GM23248 (cell line): ENCODE measurements at regions not wholly inside any gene's neighbourhood (a gene's known extent, or its start where the extent isn't known, plus 50 kb on each side); places are given as distances from the start of the nearest gene placed in this dataset.

Source experiments
- DNase-seq: peaks from one replicate; pipeline ENCODE4 v3.0.0-alpha.2; 2015
- H2AFZ ChIP-seq: fragments of 200-600 bp; sonication (generic); 2 replicates; pipeline ENCODE4 v1.6.1; 2016; ENCODE audit warnings: antibody characterized with exemption
- H3F3A ChIP-seq: fragments of 200-600 bp; sonication (generic); 2 replicates; pipeline ENCODE4 v1.6.1; 2016; ENCODE audit warnings: mild to moderate bottlenecking, antibody characterized with exemption, mixed run types; ENCODE audit not compliant: insufficient read depth
- H3K27ac ChIP-seq: fragments of 200-600 bp; sonication (generic); 2 replicates; pipeline ENCODE4 v1.5.1; 2016; ENCODE audit warnings: mild to moderate bottlenecking
- H3K27me3 ChIP-seq: fragments of 200-600 bp; sonication (generic); replicated peaks from 2 replicates; pipeline ENCODE4 v1.6.1; 2016; ENCODE audit warnings: mild to moderate bottlenecking; ENCODE audit not compliant: insufficient read depth
- H3K36me3 ChIP-seq: fragments of 200-600 bp; sonication (generic); 2 replicates; pipeline ENCODE4 v1.6.1; 2016; ENCODE audit warnings: low read depth, mild to moderate bottlenecking
- H3K4me1 ChIP-seq: fragments of 200-600 bp; sonication (generic); 2 replicates; pipeline ENCODE4 v1.6.1; 2016; ENCODE audit warnings: mild to moderate bottlenecking; ENCODE audit not compliant: insufficient read depth
- H3K4me2 ChIP-seq: fragments of 200-600 bp; sonication (generic); one replicate; pipeline ENCODE4 v1.6.1; 2016; ENCODE audit warnings: mild to moderate bottlenecking; ENCODE audit not compliant: unreplicated experiment
- H3K4me3 ChIP-seq: fragments of 200-600 bp; sonication (generic); 2 replicates; pipeline ENCODE4 v1.5.1; 2016; ENCODE audit warnings: mild to moderate bottlenecking
- H3K79me2 ChIP-seq: fragments of 200-600 bp; sonication (generic); 2 replicates; pipeline ENCODE4 v1.6.1; 2016; ENCODE audit warnings: mild to moderate bottlenecking; ENCODE audit not compliant: insufficient read depth
- H3K9ac ChIP-seq: fragments of 200-600 bp; sonication (generic); 2 replicates; pipeline ENCODE4 v1.6.1; 2016; ENCODE audit warnings: mild to moderate bottlenecking
- H3K9me2 ChIP-seq: fragments of 200-600 bp; sonication (generic); 2 replicates; pipeline ENCODE4 v1.6.1; 2016; ENCODE audit warnings: mixed run types, mild to moderate bottlenecking, moderate library complexity; ENCODE audit not compliant: insufficient read depth
- H3K9me3 ChIP-seq: fragments of 200-600 bp; sonication (generic); one replicate; pipeline ENCODE4 v1.6.1; 2017; ENCODE audit warnings: low read depth
- H4K20me1 ChIP-seq: fragments of 200-600 bp; sonication (generic); 2 replicates; pipeline ENCODE4 v1.6.0; 2016; ENCODE audit not compliant: insufficient read depth
- EZH2 ChIP-seq: fragments of 200-600 bp; sonication (generic); IDR thresholded peaks from 2 replicates; pipeline ENCODE4 v1.6.1; 2018; ENCODE audit warnings: antibody characterized with exemption, mild to moderate bottlenecking; ENCODE audit not compliant: insufficient read depth, poor library complexity, severe bottlenecking
- EZH2phosphoT487 ChIP-seq: fragments of 200-600 bp; sonication (generic); IDR thresholded peaks from 2 replicates; pipeline ENCODE4 v1.6.1; 2018; ENCODE audit warnings: antibody characterized with exemption, moderate library complexity, mild to moderate bottlenecking, low read depth; ENCODE audit not compliant: insufficient read depth
- WGBS, 2 experiments: methylation state at CpG; one replicate each; pipeline ENCODE4 v1.1.6; 2015 to 2017; ENCODE audit warnings: low lambda C conversion rate in 2 of 2, low coverage in 1 of 2; ENCODE audit errors: missing lambda C conversion rate in 2 of 2; 5-methylcytosine and 5-hydroxymethylcytosine counted together
- in situ Hi-C: fragments of 300-500 bp; cut with MboI; formaldehyde crosslinking; loops from 2 replicates; pipeline ENCODE4 v1.15.0; 2020

DNA sequence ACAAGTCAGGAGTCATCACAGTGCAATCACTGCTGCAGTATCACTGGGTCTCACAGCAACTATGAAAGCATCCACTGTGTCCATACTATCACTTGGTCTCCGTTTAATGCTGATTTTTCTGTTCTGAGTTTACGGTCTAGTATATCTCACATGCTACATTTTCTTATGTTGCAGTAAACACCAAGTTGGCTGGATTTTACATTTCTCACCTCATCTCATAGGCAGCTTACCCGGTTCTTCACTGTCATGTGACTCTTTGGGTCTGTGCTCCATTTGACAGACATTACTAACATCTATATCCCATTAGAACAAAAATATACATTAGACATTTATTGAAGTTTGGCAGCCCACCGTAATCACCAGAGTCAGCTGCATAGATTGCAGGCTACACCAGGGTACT is 115.7 kb upstream of the PRMT8 start:
- Histone ChIP-seq H2AFZ (no peak overlapping the region), H3K9me3 (no peaks in the 10 kb centered on the region), H4K20me1 (no peaks in the 10 kb centered on the region), H3K9me2 (no peaks in the 10 kb centered on the region), H3K27me3 (peaks cover 33% of the 10 kb centered on the region), H3K4me2 (no peak overlapping the region), H3K4me1 (no peaks in the 10 kb centered on the region), H3K36me3 (no peaks in the 10 kb centered on the region), H3K27ac (no peak overlapping the region), H3K79me2 (no peaks in the 10 kb centered on the region), H3F3A (no peaks in the 10 kb centered on the region), H3K4me3 (no peak overlapping the region), H3K9ac (no peak overlapping the region)
- WGBS, 2 experiments = 47 to 49% methylated on average over 4 of the region's 4 CpGs
- no peak for DNase-seq
- in situ Hi-C loops = no loop called here
- TF ChIP-seq EZH2phosphoT487 = no peak
- TF ChIP-seq EZH2 = no peak

DNA sequence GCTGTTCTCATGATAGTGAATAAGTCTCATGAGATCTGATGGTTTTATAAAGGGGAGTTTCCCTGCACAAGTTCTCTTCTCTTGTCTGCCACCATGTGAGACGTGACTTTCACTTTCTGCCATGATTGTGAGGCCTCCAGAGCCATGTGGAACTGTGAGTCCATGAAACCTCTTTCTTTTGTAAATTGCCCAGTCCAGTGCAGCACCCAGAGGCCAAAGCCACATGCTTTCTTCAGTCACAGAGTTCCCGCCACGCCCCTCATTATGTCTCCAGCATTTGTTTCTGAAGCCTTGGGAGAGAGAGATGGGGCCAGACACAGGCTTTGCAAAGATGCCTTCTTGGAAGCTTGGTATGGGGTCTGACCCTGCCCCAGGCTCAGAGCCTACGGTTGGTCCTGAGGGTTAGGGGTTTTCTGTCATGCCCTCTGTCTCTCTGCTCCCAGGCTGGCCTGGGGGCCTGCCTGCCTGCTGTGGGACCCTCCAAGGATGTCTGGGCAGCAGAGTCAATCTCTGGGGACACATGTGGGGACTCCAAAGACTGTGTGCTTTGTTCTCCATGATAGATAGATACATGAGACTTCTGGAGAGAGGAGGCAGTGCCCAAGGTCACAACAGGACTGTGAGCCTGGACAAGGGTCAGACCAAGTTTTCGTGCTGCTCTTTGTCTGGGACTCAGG is 114.1 kb upstream of the PRMT8 start:
- no peak overlapping the region for H3K9ac ChIP-seq
- H3K27me3 ChIP-seq = peaks cover 27% of the 10 kb centered on the region
- in situ Hi-C loops = no loop called here
- no peak for DNase-seq
- H3K4me3 ChIP-seq = no peak overlapping the region
- H3K4me1 ChIP-seq = no peaks in the 10 kb centered on the region
- no peak for TF ChIP-seq EZH2phosphoT487
- TF ChIP-seq EZH2 = no peak
- H2AFZ ChIP-seq = no peak overlapping the region
- WGBS, 2 experiments = 44 to 52% methylated on average over 5 of the region's 5 CpGs
- H3K27ac ChIP-seq = no peak overlapping the region
- H3K36me3 ChIP-seq = no peaks in the 10 kb centered on the region
- H3K4me2 ChIP-seq = no peak overlapping the region
- H3K9me3 ChIP-seq = no peaks in the 10 kb centered on the region
- H3F3A ChIP-seq = no peaks in the 10 kb centered on the region
- no peaks in the 10 kb centered on the region for H3K9me2 ChIP-seq
- no peaks in the 10 kb centered on the region for H3K79me2 ChIP-seq
- H4K20me1 ChIP-seq = no peaks in the 10 kb centered on the region

GRCh38 chr12:3378655-3379054 is 112.3 kb upstream of the PRMT8 start:
- in situ Hi-C loops = no loop called here
- WGBS, 2 experiments = 47 to 52% methylated on average over 4 of the region's 4 CpGs
- no peak for DNase-seq

DNA sequence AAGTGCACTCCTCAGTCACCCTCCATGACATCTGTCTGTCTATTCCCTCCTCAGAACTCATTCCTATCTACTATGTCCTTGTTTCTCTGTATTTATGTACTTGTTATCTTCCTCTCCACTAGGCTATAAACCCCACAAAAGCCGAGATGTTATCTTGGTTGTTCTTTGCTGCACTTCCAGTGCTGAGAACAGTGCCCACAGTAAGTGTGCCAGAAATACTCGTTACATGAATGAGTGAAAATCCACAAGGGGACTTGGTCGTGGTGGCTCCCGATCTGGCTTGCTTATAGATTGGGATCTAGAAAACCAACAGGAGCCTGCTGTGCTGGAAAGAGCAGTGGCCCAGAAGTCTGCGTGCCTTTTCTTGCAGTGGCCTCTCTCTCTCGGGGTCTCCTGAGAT is 111.9 kb upstream of the PRMT8 start:
- Histone ChIP-seq H3K27me3 (peaks cover 18% of the 10 kb centered on the region; the same call in 1 of the 2 replicates), H3K9me2 (no peaks in the 10 kb centered on the region), H3K27ac (no peak overlapping the region), H4K20me1 (no peaks in the 10 kb centered on the region), H3K4me3 (no peak overlapping the region), H3K9ac (no peak overlapping the region), H3F3A (no peaks in the 10 kb centered on the region), H3K79me2 (no peaks in the 10 kb centered on the region), H2AFZ (no peak overlapping the region), H3K4me1 (no peaks in the 10 kb centered on the region), H3K9me3 (no peaks in the 10 kb centered on the region), H3K36me3 (no peaks in the 10 kb centered on the region), H3K4me2 (no peak overlapping the region)
- TF ChIP-seq EZH2phosphoT487 = no peak
- no peak for TF ChIP-seq EZH2
- no peak for DNase-seq
- in situ Hi-C loops = no loop called here
- 33 to 47% methylated on average over 6 of the region's 6 CpGs for WGBS, 2 experiments

More at GRCh38 chr12:3378655-3379054, 112.3 kb upstream of the PRMT8 start:
- H3K9me2 ChIP-seq = no peaks in the 10 kb centered on the region
- no peaks in the 10 kb centered on the region for H3K36me3 ChIP-seq
- H3K79me2 ChIP-seq = no peaks in the 10 kb centered on the region
- TF ChIP-seq EZH2phosphoT487 (no peak), EZH2 (no peak)
- H4K20me1 ChIP-seq = no peaks in the 10 kb centered on the region
- no peaks in the 10 kb centered on the region for H3F3A ChIP-seq
- no peak overlapping the region for H3K4me2 ChIP-seq
- H3K27ac ChIP-seq = no peak overlapping the region
- no peak overlapping the region for H3K4me3 ChIP-seq
- H3K9me3 ChIP-seq = no peaks in the 10 kb centered on the region
- no peak overlapping the region for H3K9ac ChIP-seq
- H3K4me1 ChIP-seq = no peaks in the 10 kb centered on the region
- no peak overlapping the region for H2AFZ ChIP-seq
- H3K27me3 ChIP-seq = peaks cover 18% of the 10 kb centered on the region; the same call in 1 of the 2 replicates
